OCI-LY1 (cell line): ENCODE measurements at regions not wholly inside any gene's neighbourhood (a gene's known extent, or its start where the extent isn't known, plus 50 kb on each side); places are given as distances from the start of the nearest gene placed in this dataset.

Experiments used
- EZH2 ChIP-seq: fragments of 200-600 bp; sonication (generic), shearing (Covaris generic); IDR thresholded peaks from 2 replicates; pipeline ENCODE4 v1.8.0; 2017; ENCODE audit warnings: borderline replicate concordance, mixed run types, mild to moderate bottlenecking, antibody characterized with exemption, low read length, moderate library complexity, mixed read lengths
- TF ChIP-seq, protein P1 (sequence below): fragments of 200-600 bp; sonication (generic), shearing (Covaris generic); IDR thresholded peaks from 2 replicates; pipeline ENCODE4 v1.5.1; 2017; ENCODE audit warnings: mild to moderate bottlenecking, antibody characterized with exemption, low read length, moderate library complexity, mixed read lengths

DNA sequence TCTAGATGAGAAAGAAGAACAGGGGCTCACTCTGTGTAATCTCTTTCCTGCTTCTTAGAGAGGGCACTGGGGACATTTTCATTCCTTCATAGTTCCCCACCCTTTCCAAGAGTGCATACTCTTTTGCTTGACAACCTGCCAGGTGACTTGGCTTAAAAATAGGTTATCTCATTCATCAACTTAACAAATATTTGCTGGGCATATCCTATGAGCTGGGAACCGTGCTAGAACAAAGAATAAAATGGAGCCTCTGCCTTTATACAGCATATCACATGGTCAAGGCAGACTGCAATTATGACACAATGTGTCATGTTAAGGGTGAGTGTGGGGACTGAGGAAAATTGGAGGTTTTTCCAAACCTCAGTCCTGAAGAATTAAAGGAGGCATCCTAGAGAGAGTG lies 209.8 kb upstream of the FOXA2 start:
- TF ChIP-seq, protein P1, sequence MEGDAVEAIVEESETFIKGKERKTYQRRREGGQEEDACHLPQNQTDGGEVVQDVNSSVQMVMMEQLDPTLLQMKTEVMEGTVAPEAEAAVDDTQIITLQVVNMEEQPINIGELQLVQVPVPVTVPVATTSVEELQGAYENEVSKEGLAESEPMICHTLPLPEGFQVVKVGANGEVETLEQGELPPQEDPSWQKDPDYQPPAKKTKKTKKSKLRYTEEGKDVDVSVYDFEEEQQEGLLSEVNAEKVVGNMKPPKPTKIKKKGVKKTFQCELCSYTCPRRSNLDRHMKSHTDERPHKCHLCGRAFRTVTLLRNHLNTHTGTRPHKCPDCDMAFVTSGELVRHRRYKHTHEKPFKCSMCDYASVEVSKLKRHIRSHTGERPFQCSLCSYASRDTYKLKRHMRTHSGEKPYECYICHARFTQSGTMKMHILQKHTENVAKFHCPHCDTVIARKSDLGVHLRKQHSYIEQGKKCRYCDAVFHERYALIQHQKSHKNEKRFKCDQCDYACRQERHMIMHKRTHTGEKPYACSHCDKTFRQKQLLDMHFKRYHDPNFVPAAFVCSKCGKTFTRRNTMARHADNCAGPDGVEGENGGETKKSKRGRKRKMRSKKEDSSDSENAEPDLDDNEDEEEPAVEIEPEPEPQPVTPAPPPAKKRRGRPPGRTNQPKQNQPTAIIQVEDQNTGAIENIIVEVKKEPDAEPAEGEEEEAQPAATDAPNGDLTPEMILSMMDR: no peak
- TF ChIP-seq EZH2: no peak
